Astrocyte (in vitro differentiated cells and primary cell): ENCODE measurements at regions not wholly inside any gene's neighbourhood (a gene's known extent, or its start where the extent isn't known, plus 50 kb on each side); places are given as distances from the start of the nearest gene placed in this dataset.
A peak's percentile ranks its signal among the peaks of the same experiment; 100 is the strongest.

Experiments used
- DNase-seq: peaks from one replicate; pipeline ENCODE4 v3.0.0-alpha.2; 2010; ENCODE audit warnings: low read depth
- FAIRE-seq: peaks from 2 replicates; lab custom pipeline; 2011; peaks lifted over from hg19 to GRCh38; lab: Jason Lieb, UNC
- H2AFZ ChIP-seq: 2 replicates; pipeline ENCODE4 v1.6.0; 2012; ENCODE audit warnings: low read depth, low read length, inconsistent platforms
- H3K27ac ChIP-seq: 2 replicates; pipeline ENCODE4 v1.5.1; 2011; ENCODE audit warnings: low read depth, low read length, inconsistent platforms
- H3K27me3 ChIP-seq: 2 replicates; pipeline ENCODE4 v1.6.0; 2011; ENCODE audit warnings: low read length, inconsistent platforms; ENCODE audit not compliant: insufficient read depth
- H3K36me3 ChIP-seq: 2 replicates; pipeline ENCODE4 v1.5.1; 2011; ENCODE audit warnings: low read length, inconsistent platforms; ENCODE audit not compliant: insufficient read depth
- H3K4me1 ChIP-seq: 2 replicates; pipeline ENCODE4 v1.5.1; 2011; ENCODE audit warnings: low read length, inconsistent platforms; ENCODE audit not compliant: insufficient read depth
- H3K4me2 ChIP-seq: 2 replicates; pipeline ENCODE4 v1.6.0; 2012; ENCODE audit warnings: low read length, inconsistent platforms
- H3K4me3 ChIP-seq: 2 replicates; pipeline ENCODE4 v1.5.1; 2011; ENCODE audit warnings: low read depth, mild to moderate bottlenecking, low read length, inconsistent platforms; ENCODE audit not compliant: insufficient read depth
- H3K79me2 ChIP-seq: 2 replicates; pipeline ENCODE4 v1.6.0; 2012; ENCODE audit warnings: mild to moderate bottlenecking, low read length, inconsistent platforms; ENCODE audit not compliant: insufficient read depth
- H3K9ac ChIP-seq: 2 replicates; pipeline ENCODE4 v1.6.0; 2012; ENCODE audit warnings: mild to moderate bottlenecking, low read length, inconsistent platforms
- H3K9me3 ChIP-seq: 2 replicates; pipeline ENCODE4 v1.5.1; 2012; ENCODE audit warnings: low read depth, mild to moderate bottlenecking, low read length, inconsistent platforms; ENCODE audit not compliant: insufficient read depth
- H4K20me1 ChIP-seq: 2 replicates; pipeline ENCODE4 v1.6.0; 2012; ENCODE audit warnings: low read length, inconsistent platforms; ENCODE audit not compliant: insufficient read depth
- H3K27ac Mint-ChIP-seq: one replicate; pipeline ENCODE4 v1.8.0; 2021; ENCODE audit warnings: mild to moderate bottlenecking, mixed read lengths; ENCODE audit not compliant: unreplicated experiment
- H3K27me3 Mint-ChIP-seq: one replicate; pipeline ENCODE4 v1.8.0; 2021; ENCODE audit warnings: low read depth, mixed read lengths; ENCODE audit not compliant: unreplicated experiment
- H3K36me3 Mint-ChIP-seq: one replicate; pipeline ENCODE4 v1.8.0; 2021; ENCODE audit warnings: low read depth, mixed read lengths; ENCODE audit not compliant: unreplicated experiment
- H3K4me1 Mint-ChIP-seq: one replicate; pipeline ENCODE4 v1.8.0; 2021; ENCODE audit warnings: low read depth, mixed read lengths; ENCODE audit not compliant: unreplicated experiment
- H3K4me3 Mint-ChIP-seq: one replicate; pipeline ENCODE4 v1.8.0; 2021; ENCODE audit warnings: mild to moderate bottlenecking, moderate library complexity, mixed read lengths; ENCODE audit not compliant: unreplicated experiment
- H3K9me3 Mint-ChIP-seq: one replicate; pipeline ENCODE4 v1.8.0; 2021; ENCODE audit warnings: mild to moderate bottlenecking, mixed read lengths; ENCODE audit not compliant: unreplicated experiment
- CTCF ChIP-seq: IDR thresholded peaks from 2 replicates; pipeline ENCODE4 v1.5.1; 2011; ENCODE audit warnings: low read depth, mild to moderate bottlenecking, inconsistent platforms, low read length, moderate library complexity; ENCODE audit not compliant: insufficient read depth
- EZH2 ChIP-seq: IDR thresholded peaks from 2 replicates; pipeline ENCODE4 v1.6.1; 2012; ENCODE audit warnings: mild to moderate bottlenecking, low read length, inconsistent platforms; ENCODE audit not compliant: insufficient read depth

GRCh38 chr2:226270285-226271058 lies 529.1 kb downstream of the IRS1 start:
- peaks cover 6% of the 10 kb centered on the region for H3K4me1 Mint-ChIP-seq
- Histone ChIP-seq H4K20me1 (no peaks in the 10 kb centered on the region), H3K27ac (no peak overlapping the region), H3K36me3 (no peaks in the 10 kb centered on the region), H2AFZ (no peak overlapping the region), H3K79me2 (no peaks in the 10 kb centered on the region), H3K27me3 (no peaks in the 10 kb centered on the region), H3K4me3 (no peak overlapping the region), H3K4me2 (no peak overlapping the region), H3K9me3 (no peaks in the 10 kb centered on the region), H3K4me1 (no peaks in the 10 kb centered on the region), H3K9ac (no peak overlapping the region)
- TF ChIP-seq EZH2 (no peak), CTCF (no peak)
- H3K27me3 Mint-ChIP-seq, result no peaks in the 10 kb centered on the region
- DNase-seq (no peak), FAIRE-seq (no peak)
- H3K9me3 Mint-ChIP-seq, result no peaks in the 10 kb centered on the region
- H3K4me3 Mint-ChIP-seq, result no peak overlapping the region
- no peak overlapping the region for H3K27ac Mint-ChIP-seq
- no peaks in the 10 kb centered on the region for H3K36me3 Mint-ChIP-seq

DNA sequence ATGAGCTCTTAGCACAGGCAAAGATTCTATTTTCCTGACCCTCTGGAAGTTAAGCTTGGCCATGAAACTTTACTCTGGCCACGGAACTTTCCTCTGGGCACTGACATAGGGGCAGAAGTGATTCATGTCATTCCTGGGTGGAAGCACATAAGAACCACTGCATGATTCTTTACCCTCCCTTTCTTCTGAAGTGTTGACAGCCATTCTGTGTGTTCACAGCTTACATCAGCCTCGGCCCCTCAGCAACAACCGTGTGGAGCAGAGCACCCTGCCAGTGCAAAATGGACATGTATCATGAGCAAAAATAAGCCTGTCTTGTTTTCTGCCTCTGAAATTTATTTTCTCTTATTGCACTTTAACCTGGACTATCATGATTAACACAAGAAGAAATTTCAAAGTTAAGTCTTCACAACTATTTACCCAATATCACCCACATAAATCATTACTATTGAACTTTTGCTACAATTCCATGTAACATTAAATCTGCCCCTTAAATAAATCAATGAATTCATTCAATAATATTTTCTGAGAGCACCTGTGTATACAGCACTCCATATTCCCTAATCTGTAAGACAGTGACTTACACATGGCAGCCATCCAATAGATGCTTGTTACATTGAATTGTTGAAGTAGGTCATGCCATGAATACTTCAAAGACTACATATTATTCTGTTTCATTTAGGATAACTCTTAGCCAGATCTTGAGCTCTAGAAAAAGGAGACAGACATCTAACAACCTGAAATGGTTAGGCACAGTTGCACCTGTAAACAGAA lies 531.9 kb downstream of the IRS1 start:
- H3K79me2 ChIP-seq, result no peaks in the 10 kb centered on the region
- Mint-ChIP-seq H3K9me3 (peaks cover 2% of the 10 kb centered on the region), H3K27ac (peak overlapping the region; percentile 54), H3K36me3 (no peaks in the 10 kb centered on the region), H3K4me1 (peaks cover 6% of the 10 kb centered on the region), H3K27me3 (no peaks in the 10 kb centered on the region), H3K4me3 (no peak overlapping the region)
- no peak overlapping the region for H2AFZ ChIP-seq
- H3K27me3 ChIP-seq, result no peaks in the 10 kb centered on the region
- TF ChIP-seq CTCF (no peak), EZH2 (no peak)
- no peak overlapping the region for H3K9ac ChIP-seq
- H3K27ac ChIP-seq, result no peak overlapping the region
- H3K36me3 ChIP-seq, result no peaks in the 10 kb centered on the region
- no peaks in the 10 kb centered on the region for H3K9me3 ChIP-seq
- FAIRE-seq (no peak), DNase-seq (peak; percentile 36)
- H3K4me3 ChIP-seq, result no peak overlapping the region
- no peaks in the 10 kb centered on the region for H3K4me1 ChIP-seq
- no peak overlapping the region for H3K4me2 ChIP-seq
- H4K20me1 ChIP-seq, result no peaks in the 10 kb centered on the region
